OCI-LY1 (cell line): ENCODE measurements at regions not wholly inside any gene's neighbourhood (a gene's known extent, or its start where the extent isn't known, plus 50 kb on each side); places are given as distances from the start of the nearest gene placed in this dataset.

ENCODE experiments used
- EZH2 ChIP-seq: fragments of 200-600 bp; sonication (generic), shearing (Covaris generic); IDR thresholded peaks from 2 replicates; pipeline ENCODE4 v1.8.0; 2017; ENCODE audit warnings: borderline replicate concordance, mixed run types, mild to moderate bottlenecking, antibody characterized with exemption, low read length, moderate library complexity, mixed read lengths
- TF ChIP-seq, protein P1 (sequence below): fragments of 200-600 bp; sonication (generic), shearing (Covaris generic); IDR thresholded peaks from 2 replicates; pipeline ENCODE4 v1.5.1; 2017; ENCODE audit warnings: mild to moderate bottlenecking, antibody characterized with exemption, low read length, moderate library complexity, mixed read lengths

DNA sequence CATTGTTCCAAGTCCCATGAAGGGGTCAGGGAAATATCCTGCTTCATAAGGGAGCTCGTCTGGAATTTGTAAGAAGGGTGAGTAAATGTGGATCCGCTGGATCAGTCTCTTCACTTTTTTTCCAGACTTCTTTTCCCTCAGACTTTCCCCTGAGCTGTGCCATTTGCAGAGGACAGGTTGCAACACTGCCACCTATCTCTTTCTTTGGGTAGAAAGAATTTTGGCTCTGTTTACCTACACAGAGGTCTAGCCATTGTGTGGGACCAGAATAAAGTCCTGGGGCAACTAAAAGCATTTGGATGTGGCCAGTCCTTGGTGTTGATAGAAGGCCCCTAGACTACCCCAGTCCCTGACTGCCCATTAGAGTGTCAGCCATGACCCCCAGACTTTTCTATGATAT lies 1146.7 kb upstream of the PRMT6 start:
- TF ChIP-seq, protein P1, sequence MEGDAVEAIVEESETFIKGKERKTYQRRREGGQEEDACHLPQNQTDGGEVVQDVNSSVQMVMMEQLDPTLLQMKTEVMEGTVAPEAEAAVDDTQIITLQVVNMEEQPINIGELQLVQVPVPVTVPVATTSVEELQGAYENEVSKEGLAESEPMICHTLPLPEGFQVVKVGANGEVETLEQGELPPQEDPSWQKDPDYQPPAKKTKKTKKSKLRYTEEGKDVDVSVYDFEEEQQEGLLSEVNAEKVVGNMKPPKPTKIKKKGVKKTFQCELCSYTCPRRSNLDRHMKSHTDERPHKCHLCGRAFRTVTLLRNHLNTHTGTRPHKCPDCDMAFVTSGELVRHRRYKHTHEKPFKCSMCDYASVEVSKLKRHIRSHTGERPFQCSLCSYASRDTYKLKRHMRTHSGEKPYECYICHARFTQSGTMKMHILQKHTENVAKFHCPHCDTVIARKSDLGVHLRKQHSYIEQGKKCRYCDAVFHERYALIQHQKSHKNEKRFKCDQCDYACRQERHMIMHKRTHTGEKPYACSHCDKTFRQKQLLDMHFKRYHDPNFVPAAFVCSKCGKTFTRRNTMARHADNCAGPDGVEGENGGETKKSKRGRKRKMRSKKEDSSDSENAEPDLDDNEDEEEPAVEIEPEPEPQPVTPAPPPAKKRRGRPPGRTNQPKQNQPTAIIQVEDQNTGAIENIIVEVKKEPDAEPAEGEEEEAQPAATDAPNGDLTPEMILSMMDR: 0 out of 2 replicates have a peak, but pooled peaks have one; percentile 41
- no peak for TF ChIP-seq EZH2
